ENCODE measurements at regions not wholly inside any gene's neighbourhood (a gene's known extent, or its start where the extent isn't known, plus 50 kb on each side); places are given as distances from the start of the nearest gene placed in this dataset.

GRCh38 chr12:24255920-24256665 is 306.6 kb upstream of the SOX5 start:
- DNase-seq: no peak

GRCh38 chr12:24252602-24253001 is 303.1 kb upstream of the SOX5 start:
- DNase-seq: no peak

- no peak for DNase-seq
These were observed 297.5 kb upstream of the SOX5 start for GRCh38 chr12:24246934-24247333.

- no peak for DNase-seq
These were observed 296.9 kb upstream of the SOX5 start for GRCh38 chr12:24246376-24246775.

- DNase-seq: no peak
These were observed 295.3 kb upstream of the SOX5 start for GRCh38 chr12:24244801-24245200.

GRCh38 chr12:24244231-24244630 is 294.8 kb upstream of the SOX5 start:
- no peak for DNase-seq

- DNase-seq: no peak
These were observed 291.2 kb upstream of the SOX5 start for GRCh38 chr12:24240707-24241106.

- DNase-seq: no peak
These were observed 284.2 kb upstream of the SOX5 start for GRCh38 chr12:24233519-24234246.

GRCh38 chr12:24232531-24232930 is 283.1 kb upstream of the SOX5 start:
- DNase-seq: no peak

GRCh38 chr12:24231298-24231697 is 281.8 kb upstream of the SOX5 start:
- no peak for DNase-seq

GRCh38 chr12:24230061-24230701 is 280.7 kb upstream of the SOX5 start:
- DNase-seq: no peak

GRCh38 chr12:24229031-24229700 is 279.7 kb upstream of the SOX5 start:
- no peak for DNase-seq

GRCh38 chr12:24228371-24228770 is 278.9 kb upstream of the SOX5 start:
- DNase-seq: no peak

GRCh38 chr12:24227551-24227950 is 278.1 kb upstream of the SOX5 start:
- no peak for DNase-seq

- DNase-seq: no peak
These were observed 277.4 kb upstream of the SOX5 start for GRCh38 chr12:24226745-24227350.

- no peak for DNase-seq
These were observed 274.9 kb upstream of the SOX5 start for GRCh38 chr12:24224401-24224800.

- DNase-seq: no peak
These were observed 274.5 kb upstream of the SOX5 start for GRCh38 chr12:24223926-24224325.

GRCh38 chr12:24222968-24223367 is 273.5 kb upstream of the SOX5 start:
- no peak for DNase-seq

- DNase-seq: no peak
These were observed 263.0 kb upstream of the SOX5 start for GRCh38 chr12:24212496-24212895.

GRCh38 chr12:24206621-24207020 is 257.2 kb upstream of the SOX5 start:
- peak; percentile 68 for DNase-seq

GRCh38 chr12:24201258-24201970 is 251.9 kb upstream of the SOX5 start:
- no peak for DNase-seq

- DNase-seq: no peak
These were observed 250.5 kb upstream of the SOX5 start for GRCh38 chr12:24200010-24200409.

Measured in NCI-H2107 (cell line).